AG09319 (cell line): ENCODE measurements at regions not wholly inside any gene's neighbourhood (a gene's known extent, or its start where the extent isn't known, plus 50 kb on each side); places are given as distances from the start of the nearest gene placed in this dataset.

Experiments used
- DNase-seq: peaks from one replicate; pipeline ENCODE4 v3.0.0-alpha.2; 2010; ENCODE audit warnings: low read depth; ENCODE audit errors: extremely low read depth
- TF ChIP-seq, protein P1 (sequence below): IDR thresholded peaks from 2 replicates; pipeline ENCODE4 v1.5.1; 2011; ENCODE audit warnings: low read depth, mild to moderate bottlenecking, inconsistent platforms, low read length, moderate library complexity

DNA sequence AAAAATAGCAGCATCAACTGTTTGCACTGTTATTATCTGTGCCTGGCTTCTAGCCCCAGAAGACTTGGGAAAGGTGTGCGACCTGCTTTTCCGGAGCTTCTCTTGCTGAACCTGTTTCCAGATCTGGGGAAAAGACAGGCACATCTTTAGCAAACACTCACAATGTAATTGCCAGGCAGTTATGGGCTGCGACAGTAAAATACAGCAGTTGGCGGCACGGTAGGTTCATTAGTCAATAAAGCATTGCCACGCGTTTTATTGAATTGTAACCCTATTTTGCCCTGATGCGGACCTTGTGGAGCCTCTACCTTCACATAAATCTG lies 223.7 kb upstream of the TSHZ3 start:
- TF ChIP-seq, protein P1, sequence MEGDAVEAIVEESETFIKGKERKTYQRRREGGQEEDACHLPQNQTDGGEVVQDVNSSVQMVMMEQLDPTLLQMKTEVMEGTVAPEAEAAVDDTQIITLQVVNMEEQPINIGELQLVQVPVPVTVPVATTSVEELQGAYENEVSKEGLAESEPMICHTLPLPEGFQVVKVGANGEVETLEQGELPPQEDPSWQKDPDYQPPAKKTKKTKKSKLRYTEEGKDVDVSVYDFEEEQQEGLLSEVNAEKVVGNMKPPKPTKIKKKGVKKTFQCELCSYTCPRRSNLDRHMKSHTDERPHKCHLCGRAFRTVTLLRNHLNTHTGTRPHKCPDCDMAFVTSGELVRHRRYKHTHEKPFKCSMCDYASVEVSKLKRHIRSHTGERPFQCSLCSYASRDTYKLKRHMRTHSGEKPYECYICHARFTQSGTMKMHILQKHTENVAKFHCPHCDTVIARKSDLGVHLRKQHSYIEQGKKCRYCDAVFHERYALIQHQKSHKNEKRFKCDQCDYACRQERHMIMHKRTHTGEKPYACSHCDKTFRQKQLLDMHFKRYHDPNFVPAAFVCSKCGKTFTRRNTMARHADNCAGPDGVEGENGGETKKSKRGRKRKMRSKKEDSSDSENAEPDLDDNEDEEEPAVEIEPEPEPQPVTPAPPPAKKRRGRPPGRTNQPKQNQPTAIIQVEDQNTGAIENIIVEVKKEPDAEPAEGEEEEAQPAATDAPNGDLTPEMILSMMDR: no peak
- no peak for DNase-seq

- DNase-seq: no peak
- TF ChIP-seq, protein P1: no peak
These were observed 225.2 kb upstream of the TSHZ3 start for GRCh38 chr19:31574251-31574973.

DNA sequence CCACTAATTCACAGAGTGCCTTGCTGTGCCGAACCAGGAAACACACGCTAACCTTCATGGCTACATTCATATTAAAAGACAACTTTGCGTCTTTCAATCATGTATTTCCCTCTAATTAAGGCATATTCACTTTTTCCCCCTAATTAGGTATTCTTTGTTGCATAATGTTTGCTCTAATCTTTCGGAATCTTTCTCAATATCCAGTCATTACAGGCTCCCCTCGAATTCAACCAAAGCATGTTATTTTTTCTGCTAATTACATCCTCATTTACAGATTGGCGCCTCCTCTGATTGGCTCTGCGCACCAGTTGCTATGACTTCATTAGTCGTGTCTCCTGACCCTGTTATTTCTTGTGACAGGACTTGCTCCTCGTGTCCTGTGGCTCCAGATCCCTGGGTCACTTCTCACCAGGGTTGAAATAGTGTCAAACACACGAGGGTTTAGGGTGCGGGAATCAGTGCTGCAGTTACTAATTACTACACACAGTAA lies 226.7 kb upstream of the TSHZ3 start:
- DNase-seq: no peak
- TF ChIP-seq, protein P1: no peak

DNA sequence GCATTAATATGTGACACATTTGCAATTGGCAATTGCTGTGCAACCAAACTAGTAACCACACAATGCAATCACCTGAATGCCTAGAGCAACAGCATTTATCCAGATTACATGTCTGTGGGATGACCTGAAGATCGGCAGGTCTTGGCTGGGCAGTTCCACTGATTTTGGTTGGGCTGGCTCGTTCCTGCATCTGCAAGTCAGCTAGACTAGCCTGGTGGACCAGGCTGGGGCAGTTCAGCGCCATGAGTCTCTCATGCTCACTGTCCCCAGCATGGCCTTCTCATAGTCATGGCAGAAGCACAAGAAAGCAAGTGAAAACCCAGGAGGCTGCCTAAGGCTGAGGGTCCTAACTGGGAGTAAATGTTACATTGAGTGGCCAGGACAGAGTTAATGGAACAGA lies 229.1 kb upstream of the TSHZ3 start:
- no peak for DNase-seq
- TF ChIP-seq, protein P1: no peak

GRCh38 chr19:31583148-31583547 lies 233.9 kb upstream of the TSHZ3 start:
- TF ChIP-seq, protein P1: no peak
- no peak for DNase-seq

GRCh38 chr19:31586282-31586681 lies 237.0 kb upstream of the TSHZ3 start:
- no peak for DNase-seq
- TF ChIP-seq, protein P1: no peak

DNA sequence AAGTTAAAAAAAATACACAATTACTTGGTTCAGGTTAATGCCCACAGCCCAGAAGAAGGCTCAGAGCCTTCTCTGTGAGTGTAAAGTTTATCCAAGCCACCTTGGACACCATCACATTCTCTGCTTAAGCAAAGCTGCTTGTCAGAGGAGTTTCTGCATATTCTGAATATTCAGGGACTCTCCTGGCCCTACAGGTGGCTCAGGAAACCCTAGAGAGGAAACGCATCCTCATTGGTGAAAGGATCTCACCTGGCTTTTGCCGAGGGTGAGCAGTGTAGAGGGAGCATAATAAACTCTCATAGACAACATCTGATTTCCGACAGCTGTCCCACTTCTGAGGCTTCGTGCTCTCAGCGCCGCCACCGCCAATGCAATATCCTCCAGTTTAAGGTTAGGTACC lies 239.9 kb upstream of the TSHZ3 start:
- TF ChIP-seq, protein P1: no peak
- no peak for DNase-seq
